H7 (cell line): ENCODE measurements at regions not wholly inside any gene's neighbourhood (a gene's known extent, or its start where the extent isn't known, plus 50 kb on each side); places are given as distances from the start of the nearest gene placed in this dataset.

Experiments used
- DNase-seq: peaks from one replicate; pipeline ENCODE4 v3.0.0; 2012
- H3K27me3 ChIP-seq: 2 replicates; pipeline ENCODE4 v1.6.0; 2011; ENCODE audit warnings: mild to moderate bottlenecking, low read length; ENCODE audit not compliant: control insufficient read depth, insufficient read depth
- H3K36me3 ChIP-seq: replicated peaks from 2 replicates; pipeline ENCODE4 v1.5.1; 2011; ENCODE audit warnings: low read length; ENCODE audit not compliant: control insufficient read depth, insufficient read depth
- H3K4me3 ChIP-seq: 2 replicates; pipeline ENCODE4 v1.5.1; 2011; ENCODE audit warnings: low read depth, mild to moderate bottlenecking, control low read depth, low read length, moderate library complexity; ENCODE audit not compliant: insufficient read depth

- H3K27me3 ChIP-seq: no peaks in the 10 kb centered on the region
- no peak for DNase-seq
- H3K36me3 ChIP-seq: no peaks in the 10 kb centered on the region
- no peak overlapping the region for H3K4me3 ChIP-seq
These were observed 120.7 kb upstream of the MED13L start for GRCh38 chr12:116398193-116398592.

- Histone ChIP-seq H3K36me3 (no peaks in the 10 kb centered on the region), H3K4me3 (no peak overlapping the region), H3K27me3 (no peaks in the 10 kb centered on the region)
- DNase-seq: no peak
These were observed 121.6 kb upstream of the MED13L start for GRCh38 chr12:116399055-116399454.

GRCh38 chr12:116400636-116401372, 123.3 kb upstream of the MED13L start:
- no peak for DNase-seq
- Histone ChIP-seq H3K36me3 (no peaks in the 10 kb centered on the region), H3K4me3 (no peak overlapping the region), H3K27me3 (no peaks in the 10 kb centered on the region)

GRCh38 chr12:116401565-116401964, 124.1 kb upstream of the MED13L start:
- Histone ChIP-seq H3K36me3 (no peaks in the 10 kb centered on the region), H3K4me3 (no peak overlapping the region), H3K27me3 (no peaks in the 10 kb centered on the region)
- DNase-seq: no peak

- DNase-seq: no peak
- H3K36me3 ChIP-seq: no peaks in the 10 kb centered on the region
- H3K4me3 ChIP-seq: no peak overlapping the region
- H3K27me3 ChIP-seq: no peaks in the 10 kb centered on the region
These were observed 124.9 kb upstream of the MED13L start for GRCh38 chr12:116402163-116402939.

- DNase-seq: no peak
- Histone ChIP-seq H3K27me3 (no peaks in the 10 kb centered on the region), H3K4me3 (no peak overlapping the region), H3K36me3 (no peaks in the 10 kb centered on the region)
These were observed 126.1 kb upstream of the MED13L start for GRCh38 chr12:116403546-116403945.

- Histone ChIP-seq H3K27me3 (no peaks in the 10 kb centered on the region), H3K4me3 (no peak overlapping the region), H3K36me3 (no peaks in the 10 kb centered on the region)
- no peak for DNase-seq
These were observed 126.8 kb upstream of the MED13L start for GRCh38 chr12:116404247-116404646.

- H3K36me3 ChIP-seq: no peaks in the 10 kb centered on the region
- DNase-seq: no peak
- no peaks in the 10 kb centered on the region for H3K27me3 ChIP-seq
- H3K4me3 ChIP-seq: no peak overlapping the region
These were observed 127.6 kb upstream of the MED13L start for GRCh38 chr12:116404913-116405611.

GRCh38 chr12:116406529-116406928, 129.0 kb upstream of the MED13L start:
- no peaks in the 10 kb centered on the region for H3K36me3 ChIP-seq
- DNase-seq: peak; percentile 58
- H3K27me3 ChIP-seq: no peaks in the 10 kb centered on the region
- H3K4me3 ChIP-seq: no peak overlapping the region

- Histone ChIP-seq H3K36me3 (no peaks in the 10 kb centered on the region), H3K27me3 (no peaks in the 10 kb centered on the region), H3K4me3 (no peak overlapping the region)
- no peak for DNase-seq
These were observed 131.2 kb upstream of the MED13L start for GRCh38 chr12:116408489-116409250.

GRCh38 chr12:116411977-116412376, 134.5 kb upstream of the MED13L start:
- Histone ChIP-seq H3K4me3 (no peak overlapping the region), H3K36me3 (no peaks in the 10 kb centered on the region), H3K27me3 (no peaks in the 10 kb centered on the region)
- no peak for DNase-seq

- Histone ChIP-seq H3K36me3 (no peaks in the 10 kb centered on the region), H3K4me3 (no peak overlapping the region), H3K27me3 (no peaks in the 10 kb centered on the region)
- DNase-seq: no peak
These were observed 137.4 kb upstream of the MED13L start for GRCh38 chr12:116414891-116415290.

- peak; percentile 54 for DNase-seq
- Histone ChIP-seq H3K4me3 (no peak overlapping the region), H3K36me3 (no peaks in the 10 kb centered on the region), H3K27me3 (no peaks in the 10 kb centered on the region)
These were observed 138.1 kb upstream of the MED13L start for GRCh38 chr12:116415408-116416108.

GRCh38 chr12:116416166-116416565, 138.7 kb upstream of the MED13L start:
- Histone ChIP-seq H3K27me3 (no peaks in the 10 kb centered on the region), H3K4me3 (no peak overlapping the region), H3K36me3 (no peaks in the 10 kb centered on the region)
- peak; percentile 32 for DNase-seq
